GM12865 (cell line): ENCODE measurements at regions not wholly inside any gene's neighbourhood (a gene's known extent, or its start where the extent isn't known, plus 50 kb on each side); places are given as distances from the start of the nearest gene placed in this dataset.

Source experiments
- DNase-seq: peaks from one replicate; pipeline ENCODE4 v3.0.0; 2010; ENCODE audit warnings: low read depth
- H3K4me3 ChIP-seq: 2 replicates; pipeline ENCODE4 v1.5.1; 2011; ENCODE audit warnings: mild to moderate bottlenecking, low read depth, low read length, control low read depth
- TF ChIP-seq, protein P1 (sequence below): IDR thresholded peaks from 2 replicates; pipeline ENCODE4 v1.5.1; 2011; ENCODE audit warnings: low read length, control low read depth, low read depth, inconsistent platforms; ENCODE audit not compliant: insufficient read depth; ENCODE audit errors: missing control alignments

DNA sequence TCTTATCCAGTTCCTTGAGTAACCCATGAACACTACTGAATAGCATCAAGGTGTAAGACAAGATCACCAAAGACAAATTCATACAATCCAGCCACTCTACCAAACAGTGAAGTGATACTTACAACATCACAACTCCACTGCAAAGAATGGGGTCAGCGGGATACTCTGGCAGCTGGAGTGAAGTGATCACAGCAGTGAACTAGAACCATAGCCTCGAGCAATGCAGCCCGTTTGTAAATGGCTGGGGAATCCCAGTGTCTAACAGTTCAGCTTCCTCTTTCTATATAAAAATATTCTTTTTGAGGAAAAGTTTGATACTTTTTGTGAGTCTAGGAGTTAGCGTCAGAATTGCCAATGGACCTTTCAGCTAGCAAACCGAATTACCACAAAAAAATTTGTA is 515.2 kb downstream of the ZNF608 start:
- TF ChIP-seq, protein P1, sequence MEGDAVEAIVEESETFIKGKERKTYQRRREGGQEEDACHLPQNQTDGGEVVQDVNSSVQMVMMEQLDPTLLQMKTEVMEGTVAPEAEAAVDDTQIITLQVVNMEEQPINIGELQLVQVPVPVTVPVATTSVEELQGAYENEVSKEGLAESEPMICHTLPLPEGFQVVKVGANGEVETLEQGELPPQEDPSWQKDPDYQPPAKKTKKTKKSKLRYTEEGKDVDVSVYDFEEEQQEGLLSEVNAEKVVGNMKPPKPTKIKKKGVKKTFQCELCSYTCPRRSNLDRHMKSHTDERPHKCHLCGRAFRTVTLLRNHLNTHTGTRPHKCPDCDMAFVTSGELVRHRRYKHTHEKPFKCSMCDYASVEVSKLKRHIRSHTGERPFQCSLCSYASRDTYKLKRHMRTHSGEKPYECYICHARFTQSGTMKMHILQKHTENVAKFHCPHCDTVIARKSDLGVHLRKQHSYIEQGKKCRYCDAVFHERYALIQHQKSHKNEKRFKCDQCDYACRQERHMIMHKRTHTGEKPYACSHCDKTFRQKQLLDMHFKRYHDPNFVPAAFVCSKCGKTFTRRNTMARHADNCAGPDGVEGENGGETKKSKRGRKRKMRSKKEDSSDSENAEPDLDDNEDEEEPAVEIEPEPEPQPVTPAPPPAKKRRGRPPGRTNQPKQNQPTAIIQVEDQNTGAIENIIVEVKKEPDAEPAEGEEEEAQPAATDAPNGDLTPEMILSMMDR: no peak
- H3K4me3 ChIP-seq: no peak overlapping the region
- no peak for DNase-seq

DNA sequence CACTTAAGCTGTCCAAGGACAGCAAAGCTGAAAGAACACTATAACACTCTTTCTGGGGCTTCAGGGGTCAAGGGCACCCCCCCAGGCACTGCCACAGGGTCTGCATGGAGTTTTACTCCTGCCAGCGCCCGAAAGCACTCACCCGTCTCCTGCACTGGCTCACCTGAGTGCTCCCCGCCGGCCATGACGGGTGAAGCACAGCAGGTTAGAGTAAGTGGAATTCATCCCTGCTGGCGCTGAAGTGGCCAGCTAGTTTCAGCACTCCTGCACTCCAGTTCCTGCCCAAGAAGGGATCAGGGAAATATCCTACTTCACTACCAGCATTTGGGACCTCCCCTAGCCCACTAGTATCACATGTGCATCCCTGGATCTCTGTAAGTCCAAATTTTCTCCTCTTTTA is 516.0 kb downstream of the ZNF608 start:
- no peak overlapping the region for H3K4me3 ChIP-seq
- TF ChIP-seq, protein P1: no peak
- no peak for DNase-seq

DNA sequence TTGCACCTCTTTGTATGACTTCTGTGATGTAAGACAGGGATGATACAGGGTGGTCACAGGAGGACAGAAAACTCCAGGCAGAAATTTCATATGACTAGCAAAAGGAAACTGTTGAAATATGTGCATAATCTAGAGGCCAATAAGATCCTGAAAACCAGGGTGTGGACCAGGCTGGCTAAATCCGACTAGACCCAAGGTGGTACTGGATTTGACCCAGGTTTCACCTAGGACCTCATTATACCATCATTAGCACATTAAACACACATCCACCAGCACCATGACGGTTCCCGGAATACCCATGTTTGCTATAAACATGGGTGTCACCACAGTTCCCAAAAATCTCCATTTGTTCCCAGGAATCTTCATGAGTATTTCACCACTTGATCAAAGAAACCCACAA is 517.1 kb downstream of the ZNF608 start:
- TF ChIP-seq, protein P1: no peak
- H3K4me3 ChIP-seq: no peak overlapping the region
- DNase-seq: no peak

DNA sequence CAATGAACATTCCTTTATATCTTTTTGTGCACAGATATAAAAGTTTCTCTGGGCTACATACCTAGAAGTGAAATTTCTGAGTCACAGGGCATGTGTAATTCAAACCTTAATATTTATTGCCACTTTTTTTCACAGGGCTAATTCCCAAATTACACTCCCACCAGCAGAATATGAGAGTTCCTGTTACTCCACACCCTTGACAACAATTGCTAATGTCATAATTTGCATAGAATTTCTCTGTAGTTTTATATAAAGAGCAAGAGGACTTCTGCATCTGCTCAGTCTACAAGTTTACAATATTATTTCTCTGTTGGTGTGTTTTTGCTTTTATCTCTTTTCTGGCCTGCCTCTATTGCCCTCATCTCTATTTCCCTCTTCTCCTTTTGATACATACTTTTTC is 518.5 kb downstream of the ZNF608 start:
- H3K4me3 ChIP-seq: no peak overlapping the region
- TF ChIP-seq, protein P1: no peak
- no peak for DNase-seq

DNA sequence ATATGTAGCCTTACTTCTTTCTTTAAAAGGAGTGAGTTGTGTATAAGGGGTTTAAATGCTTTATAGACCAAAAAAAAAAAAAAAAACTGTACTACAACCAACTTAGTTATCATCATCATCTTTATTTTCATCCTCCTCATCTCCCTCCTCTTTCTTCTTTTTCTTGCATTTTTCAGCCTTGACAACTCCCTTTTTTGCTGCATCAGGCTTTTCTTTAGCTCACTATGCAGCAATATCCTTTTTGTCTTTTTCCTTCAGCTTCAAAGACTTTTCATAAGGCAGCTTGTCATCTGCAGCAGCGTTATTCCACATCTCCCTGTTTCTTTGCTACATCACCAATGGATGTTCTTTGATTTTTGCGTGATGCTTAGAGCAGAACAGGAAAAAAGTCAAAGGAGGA is 526.0 kb downstream of the ZNF608 start:
- no peak for DNase-seq
- TF ChIP-seq, protein P1: no peak
- H3K4me3 ChIP-seq: no peak overlapping the region

DNA sequence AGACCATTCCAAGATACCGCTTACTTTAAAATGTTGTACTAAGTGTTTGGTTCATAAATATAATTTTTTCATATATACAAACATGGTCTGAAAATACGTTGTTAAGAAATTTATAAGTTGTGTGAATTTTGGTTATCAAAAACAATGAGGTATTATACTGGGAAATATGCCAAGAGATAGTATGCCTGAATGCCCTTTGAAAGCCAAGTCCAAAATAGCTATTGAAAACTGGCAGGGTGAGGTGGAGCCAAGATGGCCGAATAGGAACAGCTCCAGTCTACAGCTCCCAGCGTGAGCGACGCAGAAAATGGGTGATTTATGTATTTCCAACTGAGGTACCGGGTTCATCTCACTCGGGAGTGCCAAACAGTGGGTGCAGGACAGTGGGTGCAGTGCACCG is 533.5 kb downstream of the ZNF608 start:
- DNase-seq: no peak
- no peak overlapping the region for H3K4me3 ChIP-seq
- TF ChIP-seq, protein P1: no peak

DNA sequence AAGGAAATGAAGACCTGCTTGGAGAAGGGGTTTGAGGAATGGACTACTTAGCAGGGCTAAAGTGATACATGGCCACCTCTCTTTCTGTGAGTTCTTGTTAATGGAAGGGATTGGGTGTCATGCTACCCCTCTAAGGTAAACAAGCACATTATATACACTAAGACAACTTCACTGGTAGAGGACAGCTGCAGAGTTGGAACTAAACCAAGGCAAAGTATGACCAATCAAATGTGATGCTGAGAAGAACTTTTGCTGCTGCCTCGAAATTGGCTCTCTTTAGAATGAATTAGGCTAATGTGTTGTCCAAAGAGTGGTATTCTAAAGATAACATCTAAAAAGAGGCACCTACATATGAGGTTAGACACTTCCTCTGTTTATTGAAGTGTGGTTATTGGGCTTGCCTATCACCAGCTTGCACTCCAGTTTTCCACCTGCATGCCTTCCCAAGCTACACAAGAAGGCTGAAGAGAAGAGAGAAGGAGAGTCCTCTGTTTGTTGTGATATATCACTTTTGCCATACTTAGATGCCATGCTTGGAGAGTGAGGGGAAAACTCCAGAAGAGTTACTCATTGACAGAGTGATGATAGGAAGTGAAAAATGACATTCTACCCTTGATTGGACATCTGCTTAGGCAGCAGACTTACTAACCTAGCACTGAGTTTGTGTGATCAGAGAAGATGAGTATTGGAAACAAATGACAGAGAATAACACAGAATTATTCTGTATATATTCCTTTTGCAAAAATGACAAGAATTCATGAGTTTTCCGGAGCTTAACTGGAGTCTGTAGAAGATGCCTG is 536.1 kb downstream of the ZNF608 start:
- H3K4me3 ChIP-seq: no peak overlapping the region
- DNase-seq: no peak
- TF ChIP-seq, protein P1: no peak
